ENCODE measurements at regions not wholly inside any gene's neighbourhood (a gene's known extent, or its start where the extent isn't known, plus 50 kb on each side); places are given as distances from the start of the nearest gene placed in this dataset.

- H3K36me3 ChIP-seq: no peaks in the 10 kb centered on the region
- TF ChIP-seq POLR2AphosphoS5 (IDR thresholded peaks at IDR 0.05) (no peak), POLR2A (IDR thresholded peaks at IDR 0.05) (no peak)
- TF ChIP-seq, protein P1, sequence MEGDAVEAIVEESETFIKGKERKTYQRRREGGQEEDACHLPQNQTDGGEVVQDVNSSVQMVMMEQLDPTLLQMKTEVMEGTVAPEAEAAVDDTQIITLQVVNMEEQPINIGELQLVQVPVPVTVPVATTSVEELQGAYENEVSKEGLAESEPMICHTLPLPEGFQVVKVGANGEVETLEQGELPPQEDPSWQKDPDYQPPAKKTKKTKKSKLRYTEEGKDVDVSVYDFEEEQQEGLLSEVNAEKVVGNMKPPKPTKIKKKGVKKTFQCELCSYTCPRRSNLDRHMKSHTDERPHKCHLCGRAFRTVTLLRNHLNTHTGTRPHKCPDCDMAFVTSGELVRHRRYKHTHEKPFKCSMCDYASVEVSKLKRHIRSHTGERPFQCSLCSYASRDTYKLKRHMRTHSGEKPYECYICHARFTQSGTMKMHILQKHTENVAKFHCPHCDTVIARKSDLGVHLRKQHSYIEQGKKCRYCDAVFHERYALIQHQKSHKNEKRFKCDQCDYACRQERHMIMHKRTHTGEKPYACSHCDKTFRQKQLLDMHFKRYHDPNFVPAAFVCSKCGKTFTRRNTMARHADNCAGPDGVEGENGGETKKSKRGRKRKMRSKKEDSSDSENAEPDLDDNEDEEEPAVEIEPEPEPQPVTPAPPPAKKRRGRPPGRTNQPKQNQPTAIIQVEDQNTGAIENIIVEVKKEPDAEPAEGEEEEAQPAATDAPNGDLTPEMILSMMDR (IDR thresholded peaks at IDR 0.05): no peak
- H3K9me3 ChIP-seq: no peaks in the 10 kb centered on the region
- no peak overlapping the region for H3K27ac ChIP-seq
- H3K4me1 ChIP-seq: no peaks in the 10 kb centered on the region
- DNase-seq (ENCODE audit: low spot score in 2 of 2): no peak
- intact Hi-C loops (cut with DNase I; ENCODE audit: low total_unique reads): no loop called here
- no peak overlapping the region for H3K4me3 ChIP-seq
- peaks cover 0 to 9% of the 10 kb centered on the region in 2 donors for H3K27me3 ChIP-seq
Observed at GRCh38 chr5:175166026-175166425, 278.0 kb downstream of the DRD1 start.

GRCh38 chr5:175163586-175164275 is 280.3 kb downstream of the DRD1 start:
- TF ChIP-seq, protein P1 (IDR thresholded peaks at IDR 0.05): no peak
- no peak for TF ChIP-seq POLR2AphosphoS5 (IDR thresholded peaks at IDR 0.05)
- TF ChIP-seq POLR2A (IDR thresholded peaks at IDR 0.05): no peak
- Histone ChIP-seq H3K27me3 (peaks cover 0 to 13% of the 10 kb centered on the region in 2 donors), H3K4me1 (no peaks in the 10 kb centered on the region), H3K27ac (no peak overlapping the region), H3K4me3 (no peak overlapping the region), H3K36me3 (no peaks in the 10 kb centered on the region), H3K9me3 (no peaks in the 10 kb centered on the region)
- intact Hi-C loops (cut with DNase I; ENCODE audit: low total_unique reads): no loop called here
- DNase-seq (ENCODE audit: low spot score in 2 of 2): no peak

- Histone ChIP-seq H3K27me3 (peaks cover 0 to 13% of the 10 kb centered on the region in 2 donors), H3K27ac (no peak overlapping the region), H3K9me3 (no peaks in the 10 kb centered on the region), H3K4me1 (no peaks in the 10 kb centered on the region), H3K36me3 (no peaks in the 10 kb centered on the region), H3K4me3 (no peak overlapping the region)
- no peak for DNase-seq (ENCODE audit: low spot score in 2 of 2)
- intact Hi-C loops (cut with DNase I; ENCODE audit: low total_unique reads): no loop called here
- TF ChIP-seq, protein P1 (IDR thresholded peaks at IDR 0.05): no peak
- TF ChIP-seq POLR2AphosphoS5 (IDR thresholded peaks at IDR 0.05) (no peak), POLR2A (IDR thresholded peaks at IDR 0.05) (no peak)
Observed at GRCh38 chr5:175162036-175162435, 281.9 kb downstream of the DRD1 start.

GRCh38 chr5:175159956-175160355 is 284.0 kb downstream of the DRD1 start:
- peaks cover 0 to 13% of the 10 kb centered on the region in 2 donors for H3K27me3 ChIP-seq
- DNase-seq (ENCODE audit: low spot score in 2 of 2): no peak
- no peak overlapping the region for H3K27ac ChIP-seq
- no peak overlapping the region for H3K4me3 ChIP-seq
- TF ChIP-seq POLR2A (IDR thresholded peaks at IDR 0.05) (no peak), POLR2AphosphoS5 (IDR thresholded peaks at IDR 0.05) (no peak)
- TF ChIP-seq, protein P1 (IDR thresholded peaks at IDR 0.05): no peak
- H3K9me3 ChIP-seq: no peaks in the 10 kb centered on the region
- intact Hi-C loops (cut with DNase I; ENCODE audit: low total_unique reads): no loop called here
- no peaks in the 10 kb centered on the region for H3K36me3 ChIP-seq
- H3K4me1 ChIP-seq: no peaks in the 10 kb centered on the region

DNA sequence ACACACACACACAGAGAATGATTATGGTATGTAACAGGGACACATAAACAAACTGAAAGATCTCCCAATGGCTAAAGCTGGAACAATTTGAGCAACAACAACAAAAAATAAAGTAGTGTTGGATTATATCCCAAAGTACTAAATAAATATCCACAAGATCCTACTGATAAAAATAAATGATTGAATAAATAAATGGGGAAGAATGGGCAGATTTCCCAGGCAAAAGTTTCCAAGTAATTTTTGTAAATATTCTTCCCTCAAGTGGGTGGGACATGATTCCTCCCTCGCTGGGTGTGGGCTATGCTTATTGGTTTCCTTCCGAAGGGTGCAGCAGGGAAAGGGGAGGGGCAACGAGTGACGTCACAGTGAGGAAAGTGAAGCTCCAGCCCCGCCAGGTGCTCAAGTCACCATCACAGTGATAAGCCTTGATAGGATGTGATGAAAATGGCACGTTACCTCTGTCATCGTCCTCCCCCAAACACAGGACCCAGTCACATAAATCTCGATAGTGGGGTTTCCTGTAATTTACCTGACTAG is 295.3 kb downstream of the DRD1 start:
- H3K4me3 ChIP-seq: no peak overlapping the region
- no peaks in the 10 kb centered on the region for H3K27me3 ChIP-seq
- intact Hi-C loops (cut with DNase I; ENCODE audit: low total_unique reads): no loop called here
- H3K27ac ChIP-seq: no peak overlapping the region
- no peaks in the 10 kb centered on the region for H3K36me3 ChIP-seq
- TF ChIP-seq POLR2AphosphoS5 (IDR thresholded peaks at IDR 0.05) (no peak), POLR2A (IDR thresholded peaks at IDR 0.05) (no peak)
- TF ChIP-seq, protein P1 (IDR thresholded peaks at IDR 0.05): no peak
- H3K4me1 ChIP-seq: no peaks in the 10 kb centered on the region
- H3K9me3 ChIP-seq: peaks cover 20 to 32% of the 10 kb centered on the region in 2 donors
- no peak for DNase-seq (ENCODE audit: low spot score in 2 of 2)

Data from breast epithelium (tissue), 4 donors.